8988T (cell line): ENCODE measurements at regions not wholly inside any gene's neighbourhood (a gene's known extent, or its start where the extent isn't known, plus 50 kb on each side); places are given as distances from the start of the nearest gene placed in this dataset.
"Not testable (repeated sequence)": the region's sequence is repeated elsewhere in the genome, so short reads cannot be mapped to it uniquely, and the experiment has no call there.

Source experiments
- DNase-seq: peaks from one replicate; pipeline ENCODE4 v3.0.0; 2011

DNA sequence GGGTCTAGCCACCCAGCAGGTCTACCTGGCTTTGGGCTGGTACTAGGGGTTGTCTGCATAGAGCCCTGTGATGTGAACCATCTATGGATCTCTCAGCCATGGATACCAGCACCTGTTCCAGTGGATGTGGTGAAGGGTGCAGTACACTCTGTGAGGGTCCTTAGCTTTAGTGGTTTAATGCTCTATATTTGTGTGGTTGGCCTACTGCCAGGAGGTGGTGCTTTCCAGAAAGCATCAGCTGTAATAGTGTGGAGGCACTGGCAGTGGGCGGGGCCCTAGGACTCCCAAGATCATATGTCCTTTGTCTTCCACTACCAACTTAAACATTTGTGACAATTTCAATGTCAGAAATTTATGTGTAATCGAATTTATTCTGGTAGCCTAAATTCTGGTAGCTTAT, 1065.1 kb downstream of the RPIA start:
- not testable (repeated sequence) for DNase-seq

- not testable (repeated sequence) for DNase-seq
Measured at GRCh38 chr2:89758332-89759026, 1067.0 kb downstream of the RPIA start.

DNA sequence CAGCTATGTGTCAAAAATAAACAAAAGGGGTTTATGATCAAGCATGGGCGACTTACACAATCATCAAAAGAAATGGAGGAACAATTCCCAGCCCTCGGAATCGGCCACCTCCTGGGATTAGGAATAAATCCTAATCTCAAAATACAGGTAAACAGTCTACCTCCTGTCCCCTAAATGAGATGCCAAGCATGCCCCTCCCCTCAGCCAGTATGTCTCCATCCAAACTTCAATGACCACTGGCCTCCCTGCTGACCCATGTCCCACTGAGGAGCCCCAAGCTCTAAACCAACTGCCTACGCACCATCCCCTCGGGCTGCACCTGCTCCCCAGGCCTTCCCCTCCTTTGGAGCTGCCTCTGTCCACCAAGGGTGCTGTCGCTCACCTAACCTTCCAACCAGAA, 1069.3 kb downstream of the RPIA start:
- not testable (repeated sequence) for DNase-seq

- not testable (repeated sequence) for DNase-seq
Measured at GRCh38 chr2:89761171-89761570, 1069.7 kb downstream of the RPIA start.

DNA sequence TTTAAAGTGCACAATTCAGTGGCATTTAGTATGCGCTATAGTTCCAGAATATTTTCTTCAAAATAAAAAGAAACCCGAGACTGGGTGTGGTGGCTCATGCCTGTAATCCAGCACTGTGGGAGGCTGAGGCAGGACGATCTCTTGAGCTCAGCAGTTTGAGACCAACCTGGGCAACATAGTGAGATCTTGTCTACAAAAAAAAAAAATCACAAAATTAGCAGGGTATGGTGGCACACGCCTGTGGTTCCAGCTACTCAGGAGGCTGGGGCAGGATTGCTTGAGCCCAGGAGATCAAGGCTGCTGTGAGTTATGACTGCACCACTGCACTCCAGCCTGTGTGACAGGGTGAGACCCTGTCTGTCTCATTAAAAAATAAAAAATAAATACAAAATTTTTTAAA, 1070.4 kb downstream of the RPIA start:
- DNase-seq: not testable (repeated sequence)

DNA sequence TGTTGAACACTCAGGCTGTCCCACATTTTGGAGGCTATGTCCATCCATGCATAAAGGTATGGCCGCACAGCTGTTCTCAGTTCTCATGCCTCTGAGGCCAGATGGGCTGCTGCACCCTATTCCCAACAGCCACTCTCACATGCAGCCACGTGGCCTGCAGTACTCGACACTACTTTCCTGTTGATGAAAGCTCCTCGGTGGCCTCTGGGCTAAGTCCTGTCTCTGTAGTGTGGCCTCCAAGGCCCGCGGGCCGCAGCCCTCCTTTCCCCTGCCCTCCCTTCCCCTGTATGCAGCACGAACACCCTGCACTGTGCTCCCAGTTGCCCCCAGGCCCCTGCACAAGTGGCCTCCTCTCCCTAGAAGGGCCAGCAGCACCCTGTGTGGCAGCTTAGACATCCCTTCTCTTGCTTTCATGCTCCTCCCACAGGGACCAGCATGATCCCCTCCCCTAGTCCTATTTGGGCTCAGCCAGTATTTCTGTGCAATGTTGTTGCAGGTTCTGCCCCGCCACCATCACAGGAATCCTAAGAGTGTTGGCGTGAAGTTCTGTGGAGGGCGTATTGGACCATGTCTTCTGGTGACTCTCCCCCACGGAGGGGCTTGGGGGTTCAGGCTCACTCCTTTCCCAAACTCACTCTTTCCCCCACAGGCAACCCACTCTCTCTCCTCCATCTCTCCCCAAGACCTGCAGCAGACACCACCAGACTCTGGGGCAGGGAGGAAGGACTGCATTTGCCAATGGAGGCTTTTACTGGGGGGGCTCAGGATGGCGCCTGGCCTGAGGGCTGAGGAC, 1071.2 kb downstream of the RPIA start:
- DNase-seq: not testable (repeated sequence)

DNA sequence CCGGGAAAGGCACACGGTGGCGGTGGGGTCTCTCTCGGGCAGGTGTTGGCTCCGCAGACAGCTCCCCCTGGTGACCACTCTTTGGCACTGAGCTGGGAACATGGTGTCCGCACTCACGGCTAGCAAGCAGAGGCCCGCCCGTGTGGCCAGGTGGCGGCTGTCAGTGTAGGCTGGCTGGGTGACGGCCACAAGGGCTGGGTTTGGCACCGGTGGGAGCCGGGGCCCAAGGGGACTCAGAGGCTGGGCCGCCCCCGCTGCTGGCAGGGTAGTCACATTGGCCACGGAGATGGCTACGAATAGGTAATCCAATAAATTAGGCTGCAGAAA, 1071.7 kb downstream of the RPIA start:
- no peak for DNase-seq

GRCh38 chr2:89763581-89764485, 1072.4 kb downstream of the RPIA start:
- DNase-seq: no peak

- DNase-seq: not testable (repeated sequence)
Measured at GRCh38 chr2:89764571-89765360, 1073.3 kb downstream of the RPIA start.

GRCh38 chr2:89765361-89765718, 1073.9 kb downstream of the RPIA start:
- not testable (repeated sequence) for DNase-seq

GRCh38 chr2:89766141-89766990, 1074.9 kb downstream of the RPIA start:
- DNase-seq: not testable (repeated sequence)

DNA sequence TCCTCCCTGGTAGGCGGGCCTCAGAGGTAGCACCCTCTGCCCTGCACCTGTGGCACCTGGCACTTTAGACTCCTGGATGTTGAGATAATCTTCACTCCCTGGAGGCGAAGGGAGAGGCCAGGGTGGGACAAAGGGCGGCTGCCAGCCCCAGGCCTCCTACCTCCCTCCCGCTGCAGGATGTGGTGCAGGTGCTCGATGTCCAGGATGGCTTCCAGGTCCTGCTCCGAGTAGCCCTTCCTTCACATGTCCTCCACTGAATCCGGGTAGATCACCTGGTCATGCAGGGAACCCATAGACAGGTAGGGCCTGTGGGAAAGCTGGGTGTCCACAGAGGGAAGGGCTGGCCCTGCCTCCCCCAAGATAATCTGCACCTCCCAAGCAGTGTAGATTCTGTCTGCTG, 1075.6 kb downstream of the RPIA start:
- not testable (repeated sequence) for DNase-seq

GRCh38 chr2:89767572-89768435, 1076.3 kb downstream of the RPIA start:
- DNase-seq: no peak

GRCh38 chr2:89775885-89776284, 1084.4 kb downstream of the RPIA start:
- no peak for DNase-seq

DNA sequence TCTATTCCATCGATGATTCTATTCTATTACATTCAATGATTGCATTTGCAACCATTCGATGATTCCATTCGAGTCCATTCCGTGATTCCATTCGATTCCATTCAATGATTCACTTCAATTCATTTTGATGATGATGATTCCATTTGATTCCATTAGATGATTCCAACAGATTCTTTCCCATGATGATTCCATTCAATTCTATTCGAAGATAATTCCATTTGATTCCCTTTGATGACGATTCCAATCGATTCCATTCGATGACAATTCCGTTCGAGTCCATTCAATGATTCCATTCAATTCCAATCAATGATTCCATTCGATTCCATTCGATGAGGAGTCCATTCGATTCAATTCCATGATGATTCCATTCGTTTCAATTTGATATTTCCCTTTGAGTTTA, 1088.8 kb downstream of the RPIA start:
- no peak for DNase-seq

- DNase-seq: no peak
Measured at GRCh38 chr2:89781962-89782361, 1090.5 kb downstream of the RPIA start.

GRCh38 chr2:89784960-89785359, 1093.5 kb downstream of the RPIA start:
- no peak for DNase-seq

- DNase-seq: not testable (repeated sequence)
Measured at GRCh38 chr2:89785528-89785927, 1094.1 kb downstream of the RPIA start.

GRCh38 chr2:89786642-89787041, 1095.2 kb downstream of the RPIA start:
- DNase-seq: not testable (repeated sequence)

DNA sequence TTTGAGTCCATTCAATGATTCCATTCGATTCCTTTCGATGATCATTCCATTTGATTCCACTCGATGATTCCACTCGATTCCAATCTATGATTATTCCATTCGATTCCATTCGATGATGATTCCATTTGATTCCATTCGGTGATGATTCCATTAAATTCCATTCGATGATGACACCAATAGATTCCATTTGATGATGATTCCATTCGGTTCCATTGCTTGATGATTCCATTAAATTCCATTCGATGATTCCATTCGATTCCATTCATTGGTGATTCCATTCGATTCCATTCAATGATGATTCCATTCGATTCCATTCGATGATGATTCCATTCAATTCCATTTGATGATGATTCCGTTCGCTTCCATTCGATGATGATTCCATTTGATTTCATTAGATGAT, 1104.1 kb downstream of the RPIA start:
- DNase-seq: not testable (repeated sequence)
